ENCODE measurements at regions not wholly inside any gene's neighbourhood (a gene's known extent, or its start where the extent isn't known, plus 50 kb on each side); places are given as distances from the start of the nearest gene placed in this dataset.

DNA sequence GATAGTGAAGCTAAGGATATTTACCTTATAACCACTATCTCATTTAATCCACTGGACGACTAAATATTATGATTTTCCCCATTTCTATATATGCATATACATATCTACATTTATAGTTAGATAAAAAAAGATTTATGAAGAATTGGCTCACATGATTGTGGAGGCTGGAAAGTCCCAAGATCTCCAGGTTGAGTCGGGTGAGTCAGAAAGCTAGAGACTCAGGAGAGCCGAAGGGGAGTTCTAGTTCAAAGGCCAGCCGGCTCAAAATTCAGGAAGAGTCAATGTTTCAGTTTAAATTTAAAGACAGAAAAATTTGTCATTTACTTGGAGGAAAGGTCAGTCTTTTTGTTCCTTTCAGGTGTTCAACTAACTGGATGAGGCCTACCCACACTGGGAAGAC lies 158.2 kb upstream of the CPEB2 start:
- TF ChIP-seq RAD21 (IDR thresholded peaks at IDR 0.05; ENCODE audit: low read length) (no peak), RFX5 (IDR thresholded peaks at IDR 0.05; ENCODE audit: low read length) (no peak), GABPA (IDR thresholded peaks at IDR 0.05; ENCODE audit: low read depth) (no peak), GATA2 (CRISPR knock-in tag; IDR thresholded peaks at IDR 0.05) (no peak)
- TF ChIP-seq, protein P1, sequence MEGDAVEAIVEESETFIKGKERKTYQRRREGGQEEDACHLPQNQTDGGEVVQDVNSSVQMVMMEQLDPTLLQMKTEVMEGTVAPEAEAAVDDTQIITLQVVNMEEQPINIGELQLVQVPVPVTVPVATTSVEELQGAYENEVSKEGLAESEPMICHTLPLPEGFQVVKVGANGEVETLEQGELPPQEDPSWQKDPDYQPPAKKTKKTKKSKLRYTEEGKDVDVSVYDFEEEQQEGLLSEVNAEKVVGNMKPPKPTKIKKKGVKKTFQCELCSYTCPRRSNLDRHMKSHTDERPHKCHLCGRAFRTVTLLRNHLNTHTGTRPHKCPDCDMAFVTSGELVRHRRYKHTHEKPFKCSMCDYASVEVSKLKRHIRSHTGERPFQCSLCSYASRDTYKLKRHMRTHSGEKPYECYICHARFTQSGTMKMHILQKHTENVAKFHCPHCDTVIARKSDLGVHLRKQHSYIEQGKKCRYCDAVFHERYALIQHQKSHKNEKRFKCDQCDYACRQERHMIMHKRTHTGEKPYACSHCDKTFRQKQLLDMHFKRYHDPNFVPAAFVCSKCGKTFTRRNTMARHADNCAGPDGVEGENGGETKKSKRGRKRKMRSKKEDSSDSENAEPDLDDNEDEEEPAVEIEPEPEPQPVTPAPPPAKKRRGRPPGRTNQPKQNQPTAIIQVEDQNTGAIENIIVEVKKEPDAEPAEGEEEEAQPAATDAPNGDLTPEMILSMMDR (IDR thresholded peaks at IDR 0.05), result no peak

Measured in SK-N-SH (cell line).